ENCODE measurements at regions not wholly inside any gene's neighbourhood (a gene's known extent, or its start where the extent isn't known, plus 50 kb on each side); places are given as distances from the start of the nearest gene placed in this dataset.

- no TSS peak for BruUV-seq (replicated peaks)
- intact Hi-C loops (cut with micrococcal nuclease): no loop called here
- DNase-seq (ENCODE audit: unreplicated experiment): no peak
- H3K27ac Mint-ChIP-seq (ENCODE audit: low read depth, unreplicated experiment): no peak overlapping the region
- no peaks in the 10 kb centered on the region for H3K9me3 Mint-ChIP-seq (ENCODE audit: unreplicated experiment)
- H3K4me1 Mint-ChIP-seq (ENCODE audit: insufficient read depth, unreplicated experiment): no peaks in the 10 kb centered on the region
- ChIA-PET POLR2A (no interaction called here), CTCF (interaction anchor here (0.6 kb wide), 1 partner anchor 34 kb away, joined by 3 read pairs; no protein-coding TSS in a partner anchor)
- H3K36me3 Mint-ChIP-seq (ENCODE audit: insufficient read depth, unreplicated experiment): peaks cover 3% of the 10 kb centered on the region
- no peak overlapping the region for H3K4me3 Mint-ChIP-seq (ENCODE audit: unreplicated experiment)
- no peak for TF ChIP-seq CTCF (IDR thresholded peaks at IDR 0.05; ENCODE audit: unreplicated experiment)
- peaks cover 11% of the 10 kb centered on the region for H3K27me3 Mint-ChIP-seq (ENCODE audit: insufficient read depth, unreplicated experiment)
Measured at GRCh38 chr7:88628363-88629085, 131.0 kb upstream of the ZNF804B start.

- Mint-ChIP-seq H3K27ac (ENCODE audit: low read depth, unreplicated experiment) (no peak overlapping the region), H3K27me3 (ENCODE audit: insufficient read depth, unreplicated experiment) (peaks cover 42% of the 10 kb centered on the region), H3K4me1 (ENCODE audit: insufficient read depth, unreplicated experiment) (no peaks in the 10 kb centered on the region), H3K9me3 (ENCODE audit: unreplicated experiment) (peaks cover 5% of the 10 kb centered on the region), H3K4me3 (ENCODE audit: unreplicated experiment) (no peak overlapping the region), H3K36me3 (ENCODE audit: insufficient read depth, unreplicated experiment) (no peaks in the 10 kb centered on the region)
- POLR2A ChIA-PET: no interaction called here
- intact Hi-C loops (cut with micrococcal nuclease): no loop called here
- DNase-seq (ENCODE audit: unreplicated experiment): no peak
- BruUV-seq (replicated peaks): no TSS peak
- CTCF ChIA-PET: no interaction called here
- no peak for TF ChIP-seq CTCF (IDR thresholded peaks at IDR 0.05; ENCODE audit: unreplicated experiment)
Measured at GRCh38 chr7:88617185-88617584, 142.3 kb upstream of the ZNF804B start.

- H3K4me1 Mint-ChIP-seq (ENCODE audit: insufficient read depth, unreplicated experiment): no peaks in the 10 kb centered on the region
- TF ChIP-seq CTCF (IDR thresholded peaks at IDR 0.05; ENCODE audit: unreplicated experiment): no peak
- H3K4me3 Mint-ChIP-seq (ENCODE audit: unreplicated experiment): no peak overlapping the region
- H3K27ac Mint-ChIP-seq (ENCODE audit: low read depth, unreplicated experiment): no peak overlapping the region
- peaks cover 53% of the 10 kb centered on the region for H3K27me3 Mint-ChIP-seq (ENCODE audit: insufficient read depth, unreplicated experiment)
- DNase-seq (ENCODE audit: unreplicated experiment): no peak
- BruUV-seq (replicated peaks): no TSS peak
- intact Hi-C loops (cut with micrococcal nuclease): no loop called here
- peaks cover 5% of the 10 kb centered on the region for H3K9me3 Mint-ChIP-seq (ENCODE audit: unreplicated experiment)
- no peaks in the 10 kb centered on the region for H3K36me3 Mint-ChIP-seq (ENCODE audit: insufficient read depth, unreplicated experiment)
- ChIA-PET POLR2A (no interaction called here), CTCF (interaction anchor here (0.6 kb wide), 3 partner anchors 38 to 1008 kb away, joined by 4 read pairs; no protein-coding TSS in a partner anchor)
Measured at GRCh38 chr7:88615336-88615735, 144.2 kb upstream of the ZNF804B start.

- BruUV-seq (replicated peaks): no TSS peak
- ChIA-PET CTCF (no interaction called here), POLR2A (no interaction called here)
- intact Hi-C loops (cut with micrococcal nuclease): no loop called here
- TF ChIP-seq CTCF (IDR thresholded peaks at IDR 0.05; ENCODE audit: unreplicated experiment): no peak
- H3K36me3 Mint-ChIP-seq (ENCODE audit: insufficient read depth, unreplicated experiment): no peaks in the 10 kb centered on the region
- no peak for DNase-seq (ENCODE audit: unreplicated experiment)
- H3K4me1 Mint-ChIP-seq (ENCODE audit: insufficient read depth, unreplicated experiment): no peaks in the 10 kb centered on the region
- no peak overlapping the region for H3K4me3 Mint-ChIP-seq (ENCODE audit: unreplicated experiment)
- H3K27me3 Mint-ChIP-seq (ENCODE audit: insufficient read depth, unreplicated experiment): peaks cover 53% of the 10 kb centered on the region
- no peak overlapping the region for H3K27ac Mint-ChIP-seq (ENCODE audit: low read depth, unreplicated experiment)
- peaks cover 5% of the 10 kb centered on the region for H3K9me3 Mint-ChIP-seq (ENCODE audit: unreplicated experiment)
Measured at GRCh38 chr7:88614736-88615135, 144.8 kb upstream of the ZNF804B start.
